Progenitor cell of endocrine pancreas (in vitro differentiated cells): ENCODE measurements at regions not wholly inside any gene's neighbourhood (a gene's known extent, or its start where the extent isn't known, plus 50 kb on each side); places are given as distances from the start of the nearest gene placed in this dataset.

ENCODE experiments used
- DNase-seq: peaks from one replicate; pipeline ENCODE4 v3.0.0; 2021; ENCODE audit warnings: low spot score; ENCODE audit not compliant: unreplicated experiment
- H3K27ac Mint-ChIP-seq: 2 replicates; pipeline ENCODE4 v1.8.0; 2021; ENCODE audit warnings: mild to moderate bottlenecking, moderate library complexity, mixed read lengths
- H3K27me3 Mint-ChIP-seq: 2 replicates; pipeline ENCODE4 v1.8.0; 2021; ENCODE audit warnings: mixed read lengths
- H3K36me3 Mint-ChIP-seq: 2 replicates; pipeline ENCODE4 v1.8.0; 2022; ENCODE audit warnings: mixed read lengths; ENCODE audit not compliant: insufficient read depth
- H3K4me1 Mint-ChIP-seq: 2 replicates; pipeline ENCODE4 v1.8.0; 2021; ENCODE audit warnings: low read depth, mixed read lengths
- H3K4me3 Mint-ChIP-seq: 2 replicates; pipeline ENCODE4 v1.8.0; 2021; ENCODE audit warnings: low read depth, mild to moderate bottlenecking, moderate library complexity, mixed read lengths
- H3K9me3 Mint-ChIP-seq: 2 replicates; pipeline ENCODE4 v1.8.0; 2021; ENCODE audit warnings: low read depth, mixed read lengths
- TF ChIP-seq, protein P1 (sequence below): fragments of 200-600 bp; sonication (generic); IDR thresholded peaks from one replicate; pipeline ENCODE4 v1.5.0; 2021; ENCODE audit warnings: antibody characterized with exemption, mild to moderate bottlenecking; ENCODE audit not compliant: unreplicated experiment

DNA sequence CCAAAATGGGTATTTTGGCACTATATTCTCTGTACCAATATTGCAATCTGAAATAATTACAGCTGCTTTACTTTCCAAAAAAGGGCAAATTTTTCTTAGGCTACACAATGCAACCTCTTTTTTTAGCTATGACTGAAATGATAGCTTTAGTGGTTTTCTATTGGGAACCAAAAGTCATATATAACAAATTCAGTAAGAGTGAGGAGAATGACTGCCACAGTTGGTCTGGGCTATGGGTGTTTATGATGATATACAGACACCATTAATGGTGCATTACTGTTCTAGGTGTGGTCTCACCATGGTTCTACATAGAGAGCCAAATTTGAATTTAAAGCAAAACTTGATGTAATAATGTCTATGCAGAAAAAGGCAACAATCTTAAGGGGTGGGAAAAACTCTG lies 72.3 kb upstream of the PTBP2 start:
- TF ChIP-seq, protein P1, sequence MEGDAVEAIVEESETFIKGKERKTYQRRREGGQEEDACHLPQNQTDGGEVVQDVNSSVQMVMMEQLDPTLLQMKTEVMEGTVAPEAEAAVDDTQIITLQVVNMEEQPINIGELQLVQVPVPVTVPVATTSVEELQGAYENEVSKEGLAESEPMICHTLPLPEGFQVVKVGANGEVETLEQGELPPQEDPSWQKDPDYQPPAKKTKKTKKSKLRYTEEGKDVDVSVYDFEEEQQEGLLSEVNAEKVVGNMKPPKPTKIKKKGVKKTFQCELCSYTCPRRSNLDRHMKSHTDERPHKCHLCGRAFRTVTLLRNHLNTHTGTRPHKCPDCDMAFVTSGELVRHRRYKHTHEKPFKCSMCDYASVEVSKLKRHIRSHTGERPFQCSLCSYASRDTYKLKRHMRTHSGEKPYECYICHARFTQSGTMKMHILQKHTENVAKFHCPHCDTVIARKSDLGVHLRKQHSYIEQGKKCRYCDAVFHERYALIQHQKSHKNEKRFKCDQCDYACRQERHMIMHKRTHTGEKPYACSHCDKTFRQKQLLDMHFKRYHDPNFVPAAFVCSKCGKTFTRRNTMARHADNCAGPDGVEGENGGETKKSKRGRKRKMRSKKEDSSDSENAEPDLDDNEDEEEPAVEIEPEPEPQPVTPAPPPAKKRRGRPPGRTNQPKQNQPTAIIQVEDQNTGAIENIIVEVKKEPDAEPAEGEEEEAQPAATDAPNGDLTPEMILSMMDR: no peak
- no peak overlapping the region for H3K27ac Mint-ChIP-seq
- H3K9me3 Mint-ChIP-seq: peaks cover 20% of the 10 kb centered on the region
- no peaks in the 10 kb centered on the region for H3K36me3 Mint-ChIP-seq
- no peak overlapping the region for H3K4me3 Mint-ChIP-seq
- no peaks in the 10 kb centered on the region for H3K27me3 Mint-ChIP-seq
- H3K4me1 Mint-ChIP-seq: peaks cover 8% of the 10 kb centered on the region
- no peak for DNase-seq

DNA sequence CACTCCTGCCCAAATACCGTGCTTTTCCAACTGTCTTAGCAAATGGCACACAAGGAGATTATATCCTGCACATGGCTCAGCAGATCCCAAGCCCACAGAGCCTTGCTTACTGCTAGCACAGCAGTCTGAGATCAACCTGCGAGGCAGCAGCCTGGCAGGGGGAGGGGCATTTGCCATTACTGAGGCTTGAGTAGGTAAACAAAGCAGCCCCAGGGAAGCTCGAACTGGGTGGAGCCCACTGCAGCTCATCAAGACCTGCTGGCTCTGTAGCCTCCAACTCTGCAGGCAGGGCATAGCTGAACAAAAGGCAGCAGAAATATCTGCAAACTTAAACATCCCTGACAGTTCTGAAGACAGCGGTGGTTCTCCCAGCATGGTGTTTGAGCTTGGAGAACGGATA lies 70.1 kb upstream of the PTBP2 start:
- H3K9me3 Mint-ChIP-seq: peaks cover 20% of the 10 kb centered on the region
- H3K4me3 Mint-ChIP-seq: no peak overlapping the region
- no peaks in the 10 kb centered on the region for H3K27me3 Mint-ChIP-seq
- no peak overlapping the region for H3K27ac Mint-ChIP-seq
- peaks cover 3% of the 10 kb centered on the region for H3K4me1 Mint-ChIP-seq
- TF ChIP-seq, protein P1: no peak
- no peaks in the 10 kb centered on the region for H3K36me3 Mint-ChIP-seq
- DNase-seq: no peak

DNA sequence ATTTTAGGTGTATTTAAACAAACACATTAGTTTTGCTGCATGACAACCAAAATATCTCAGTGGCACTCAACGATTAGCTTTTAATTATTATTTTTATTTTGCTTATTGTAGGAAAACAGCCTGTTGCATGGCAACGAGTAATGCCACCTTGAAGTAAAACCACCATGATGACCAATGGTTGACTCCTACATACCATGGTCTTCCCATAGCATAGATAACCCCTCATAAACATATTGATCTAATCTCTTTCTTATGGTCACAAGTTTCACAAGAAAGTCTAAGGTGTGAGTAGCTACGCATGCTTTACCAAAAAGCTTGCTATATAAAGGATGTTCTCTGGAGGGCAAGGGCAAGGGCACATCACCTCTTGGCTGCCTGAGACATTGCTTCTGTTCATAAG lies 61.5 kb upstream of the PTBP2 start:
- Mint-ChIP-seq H3K36me3 (peaks cover 1% of the 10 kb centered on the region), H3K9me3 (peaks cover 28% of the 10 kb centered on the region), H3K27me3 (no peaks in the 10 kb centered on the region), H3K4me3 (no peak overlapping the region), H3K4me1 (no peaks in the 10 kb centered on the region), H3K27ac (no peak overlapping the region)
- no peak for DNase-seq
- TF ChIP-seq, protein P1: no peak

DNA sequence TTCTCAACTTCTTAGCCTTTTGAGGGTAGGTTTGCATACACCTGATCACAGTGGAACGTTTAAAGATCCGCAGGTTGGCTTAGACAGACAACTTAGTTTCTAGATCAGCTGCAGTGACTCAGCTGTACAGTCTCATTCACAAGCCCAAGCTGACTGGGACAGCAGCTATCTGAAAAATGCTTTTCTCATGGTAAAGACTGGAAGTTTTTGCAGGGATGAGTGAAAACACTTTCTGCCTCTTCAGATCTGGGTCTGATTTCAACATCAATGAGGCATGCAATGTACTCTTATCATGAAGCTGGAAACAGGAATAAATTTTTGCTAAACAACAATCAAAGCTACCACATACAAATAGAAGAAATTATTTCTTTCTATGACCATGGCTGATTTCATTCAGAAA lies 61.1 kb upstream of the PTBP2 start:
- Mint-ChIP-seq H3K27ac (no peak overlapping the region), H3K4me3 (no peak overlapping the region), H3K36me3 (peaks cover 1% of the 10 kb centered on the region), H3K4me1 (no peaks in the 10 kb centered on the region), H3K27me3 (no peaks in the 10 kb centered on the region), H3K9me3 (peaks cover 29% of the 10 kb centered on the region)
- TF ChIP-seq, protein P1: no peak
- no peak for DNase-seq
